ENCODE measurements at regions not wholly inside any gene's neighbourhood (a gene's known extent, or its start where the extent isn't known, plus 50 kb on each side); places are given as distances from the start of the nearest gene placed in this dataset.
"Not testable (repeated sequence)": the region's sequence is repeated elsewhere in the genome, so short reads cannot be mapped to it uniquely, and the experiment has no call there.

GRCh38 chr4:118505491-118505890 is 152.7 kb upstream of the PRSS12 start:
- DNase-seq = not testable (repeated sequence)

- DNase-seq = not testable (repeated sequence)
Observed at GRCh38 chr4:118512870-118513269, 160.1 kb upstream of the PRSS12 start.

GRCh38 chr4:118514332-118514731 is 161.5 kb upstream of the PRSS12 start:
- not testable (repeated sequence) for DNase-seq

- not testable (repeated sequence) for DNase-seq
Observed at GRCh38 chr4:118516107-118516506, 163.3 kb upstream of the PRSS12 start.

GRCh38 chr4:118530107-118530506 is 155.1 kb upstream of the METTL14 start:
- not testable (repeated sequence) for DNase-seq

- DNase-seq = not testable (repeated sequence)
Observed at GRCh38 chr4:118531947-118532346, 153.2 kb upstream of the METTL14 start.

GRCh38 chr4:118535788-118536187 is 149.4 kb upstream of the METTL14 start:
- not testable (repeated sequence) for DNase-seq

GRCh38 chr4:118539412-118540077 is 145.6 kb upstream of the METTL14 start:
- not testable (repeated sequence) for DNase-seq

GRCh38 chr4:118556576-118556975 is 128.6 kb upstream of the METTL14 start:
- not testable (repeated sequence) for DNase-seq

GRCh38 chr4:118557298-118557851 is 127.8 kb upstream of the METTL14 start:
- no peak for DNase-seq

- DNase-seq = not testable (repeated sequence)
Observed at GRCh38 chr4:118558188-118558587, 127.0 kb upstream of the METTL14 start.

GRCh38 chr4:118561559-118561958 is 123.6 kb upstream of the METTL14 start:
- DNase-seq = not testable (repeated sequence)

GRCh38 chr4:118566003-118566513 is 119.1 kb upstream of the METTL14 start:
- not testable (repeated sequence) for DNase-seq

GRCh38 chr4:118572991-118573390 is 112.2 kb upstream of the METTL14 start:
- not testable (repeated sequence) for DNase-seq

GRCh38 chr4:118574251-118574913 is 110.8 kb upstream of the METTL14 start:
- DNase-seq = not testable (repeated sequence)

GRCh38 chr4:118575057-118575456 is 110.1 kb upstream of the METTL14 start:
- not testable (repeated sequence) for DNase-seq

GRCh38 chr4:118575726-118576125 is 109.5 kb upstream of the METTL14 start:
- DNase-seq = not testable (repeated sequence)

- not testable (repeated sequence) for DNase-seq
Observed at GRCh38 chr4:118576709-118577219, 108.4 kb upstream of the METTL14 start.

GRCh38 chr4:118585015-118585414 is 100.2 kb upstream of the METTL14 start:
- no peak for DNase-seq

- no peak for DNase-seq
Observed at GRCh38 chr4:118586357-118586790, 98.8 kb upstream of the METTL14 start.

- DNase-seq = no peak
Observed at GRCh38 chr4:118587116-118587831, 97.9 kb upstream of the METTL14 start.

- no peak for DNase-seq
Observed at GRCh38 chr4:118587946-118588345, 97.2 kb upstream of the METTL14 start.
